Vagina (tissue), 2 donors: ENCODE measurements at regions not wholly inside any gene's neighbourhood (a gene's known extent, or its start where the extent isn't known, plus 50 kb on each side); places are given as distances from the start of the nearest gene placed in this dataset.

Experiments used
- CTCF ChIP-seq, 3 experiments: fragments of 450-650 bp in 2 of 3; fragments of 200-600 bp in 1 of 3; sonication (generic) in 1 of 3; IDR thresholded peaks; one replicate each; pipeline ENCODE4 v1.5.1; 2017 to 2019; ENCODE audit warnings: antibody characterized with exemption in 3 of 3, mild to moderate bottlenecking in 2 of 3, moderate library complexity in 2 of 3
- POLR2A ChIP-seq, 2 donors: fragments of 450-650 bp; IDR thresholded peaks; one replicate each; pipeline ENCODE4 v1.6.1; 2017; ENCODE audit warnings: antibody characterized with exemption in 2 of 2, mild to moderate bottlenecking in 2 of 2, moderate library complexity in 2 of 2
- POLR2AphosphoS5 ChIP-seq, 2 donors: sonication (generic); formaldehyde crosslinking; IDR thresholded peaks; one replicate each; pipeline ENCODE4 v1.9.0; 2017; ENCODE audit warnings: antibody characterized with exemption in 2 of 2, mild to moderate bottlenecking in 2 of 2, low read depth in 1 of 2; ENCODE audit not compliant: insufficient read depth in 1 of 2

GRCh38 chr9:89843074-89843473 lies 238.3 kb downstream of the GADD45G start:
- no peak for TF ChIP-seq POLR2AphosphoS5 (IDR thresholded peaks at IDR 0.05; ENCODE audit: insufficient read depth in 1 of 2, low read depth in 1 of 2)
- no peak for TF ChIP-seq POLR2A (IDR thresholded peaks at IDR 0.05)
- no peak for TF ChIP-seq CTCF (IDR thresholded peaks at IDR 0.05)
